Stimulated activated CD4-positive, alpha-beta T cell treated with anti-CD3 and anti-CD28 coated beads, Interleukin-1b, Interleukin-23, amount 100 ng/mL, for 4 hours (primary cell): ENCODE measurements at regions not wholly inside any gene's neighbourhood (a gene's known extent, or its start where the extent isn't known, plus 50 kb on each side); places are given as distances from the start of the nearest gene placed in this dataset.
A peak's percentile ranks its signal among the peaks of the same experiment; 100 is the strongest.

Experiments used
- DNase-seq, 2 donors: peaks; one replicate each; pipeline ENCODE4 v3.0.0-alpha.2; 2020; ENCODE audit warnings: low read depth in 2 of 2

GRCh38 chr6:169891421-169891820, 140.0 kb downstream of the ERMARD start:
- DNase-seq: no peak

GRCh38 chr6:169890901-169891300, 139.5 kb downstream of the ERMARD start:
- no peak for DNase-seq

GRCh38 chr6:169890049-169890448, 138.6 kb downstream of the ERMARD start:
- DNase-seq: no peak

GRCh38 chr6:169887529-169888140, 136.2 kb downstream of the ERMARD start:
- no peak for DNase-seq

- no peak for DNase-seq
Observed at GRCh38 chr6:169886631-169887227, 135.3 kb downstream of the ERMARD start.

- no peak for DNase-seq
Observed at GRCh38 chr6:169885831-169886230, 134.4 kb downstream of the ERMARD start.

- no peak for DNase-seq
Observed at GRCh38 chr6:169885131-169885530, 133.7 kb downstream of the ERMARD start.

GRCh38 chr6:169884158-169884557, 132.7 kb downstream of the ERMARD start:
- DNase-seq: no peak

GRCh38 chr6:169883316-169883715, 131.9 kb downstream of the ERMARD start:
- DNase-seq: no peak

- no peak for DNase-seq
Observed at GRCh38 chr6:169881976-169882375, 130.6 kb downstream of the ERMARD start.

GRCh38 chr6:169881398-169881797, 130.0 kb downstream of the ERMARD start:
- DNase-seq: no peak

- DNase-seq: no peak
Observed at GRCh38 chr6:169880516-169880915, 129.1 kb downstream of the ERMARD start.

- DNase-seq: no peak
Observed at GRCh38 chr6:169869301-169869700, 117.9 kb downstream of the ERMARD start.

GRCh38 chr6:169868458-169868857, 117.0 kb downstream of the ERMARD start:
- peak; percentile 16 to 30 for DNase-seq

- no peak for DNase-seq
Observed at GRCh38 chr6:169867751-169868191, 116.3 kb downstream of the ERMARD start.

- no peak for DNase-seq
Observed at GRCh38 chr6:169866668-169867521, 115.5 kb downstream of the ERMARD start.

- no peak for DNase-seq
Observed at GRCh38 chr6:169866140-169866534, 114.7 kb downstream of the ERMARD start.

GRCh38 chr6:169865346-169866139, 114.1 kb downstream of the ERMARD start:
- DNase-seq: no peak

GRCh38 chr6:169864148-169865020, 113.0 kb downstream of the ERMARD start:
- DNase-seq: no peak

GRCh38 chr6:169863710-169864109, 112.3 kb downstream of the ERMARD start:
- DNase-seq: no peak
